CD4-positive, alpha-beta T cell (primary cell): ENCODE measurements at regions not wholly inside any gene's neighbourhood (a gene's known extent, or its start where the extent isn't known, plus 50 kb on each side); places are given as distances from the start of the nearest gene placed in this dataset.

Experiments
- ATAC-seq: fragments of 200-7000 bp; cut with Tn5 transposase; one replicate; pipeline ENCODE4 v1.10.0; 2022; ENCODE audit warnings: mild to moderate bottlenecking; ENCODE audit not compliant: poor library complexity
- CTCF ChIA-PET: fragments of 350-600 bp; sonication (Branson Sonifier 250); formaldehyde crosslinking; loops from one replicate; lab custom pipeline; 2021; ENCODE audit warnings: antibody characterized with exemption, inconsistent platforms; lab: Charles Lee
- POLR2A ChIA-PET: fragments of 350-600 bp; sonication (Branson Sonifier 250); formaldehyde crosslinking; loops from one replicate; lab custom pipeline; 2021; ENCODE audit warnings: antibody characterized with exemption, inconsistent platforms; lab: Charles Lee
- DNase-seq, 14 experiments: peaks; one replicate each; pipeline ENCODE4 v3.0.0-alpha.2; 2013 to 2020; ENCODE audit warnings: mixed read lengths in 2 of 14
- H3K27ac ChIP-seq, 2 donors: one replicate each; pipeline versions ENCODE4 v1.5.1 to v1.7.0; 2013; ENCODE audit warnings: low read length in 2 of 2, low read depth in 1 of 2, mild to moderate bottlenecking in 1 of 2
- H3K27me3 ChIP-seq, 2 experiments: 1 replicate in 1 of 2; 2 replicates in 1 of 2; pipeline versions ENCODE4 v1.6.1 to v1.7.0; 2013; ENCODE audit warnings: low read length in 2 of 2, control low read depth in 1 of 2, mild to moderate bottlenecking in 1 of 2, moderate library complexity in 1 of 2; ENCODE audit not compliant: insufficient read depth in 2 of 2, control insufficient read depth in 1 of 2
- H3K36me3 ChIP-seq: one replicate; pipeline ENCODE4 v1.6.1; 2013; ENCODE audit warnings: low read length, control low read depth; ENCODE audit not compliant: insufficient read depth
- H3K4me1 ChIP-seq: one replicate; pipeline ENCODE4 v1.6.1; 2013; ENCODE audit warnings: low read length, control low read depth; ENCODE audit not compliant: insufficient read depth
- H3K4me3 ChIP-seq: one replicate; pipeline ENCODE4 v1.5.1; 2013; ENCODE audit warnings: mild to moderate bottlenecking, low read length, moderate library complexity
- H3K9me3 ChIP-seq, 2 experiments: 1 replicate in 1 of 2; 2 replicates in 1 of 2; pipeline versions ENCODE4 v1.6.1 to v1.7.0; 2013; ENCODE audit warnings: low read length in 2 of 2, mild to moderate bottlenecking in 2 of 2, control low read depth in 1 of 2, moderate library complexity in 1 of 2; ENCODE audit not compliant: control insufficient read depth in 1 of 2, insufficient read depth in 1 of 2
- H3K27ac Mint-ChIP-seq: one replicate; pipeline ENCODE4 v1.8.0; 2020; ENCODE audit warnings: mixed read lengths
- H3K27me3 Mint-ChIP-seq: one replicate; pipeline ENCODE4 v1.8.0; 2021; ENCODE audit warnings: mixed read lengths
- H3K36me3 Mint-ChIP-seq: one replicate; pipeline ENCODE4 v1.8.0; 2021; ENCODE audit warnings: low read depth, mixed read lengths
- H3K4me1 Mint-ChIP-seq: one replicate; pipeline ENCODE4 v1.8.0; 2021; ENCODE audit warnings: low read depth, mixed read lengths
- H3K4me3 Mint-ChIP-seq: one replicate; pipeline ENCODE4 v1.8.0; 2020; ENCODE audit warnings: mild to moderate bottlenecking, mixed read lengths
- H3K9me3 Mint-ChIP-seq: one replicate; pipeline ENCODE4 v1.8.0; 2020; ENCODE audit warnings: mixed read lengths
- CTCF ChIP-seq: fragments of 200-600 bp; IDR thresholded peaks from one replicate; pipeline ENCODE4 v1.8.0; 2022; ENCODE audit warnings: antibody characterized with exemption, mild to moderate bottlenecking
- intact Hi-C, 2 experiments: fragments of 100-400 bp; cut with DNase I in 1 of 2; cut with micrococcal nuclease in 1 of 2; formaldehyde crosslinking; loops; one replicate each; pipeline versions ENCODE4 v1.15.1 to v1.9.0; 2023 to 2025; cut with DNase I, micrococcal nuclease

GRCh38 chr2:57452634-57453033 is 594.0 kb upstream of the VRK2 start:
- ATAC-seq (no peak), DNase-seq (no peak)
- Mint-ChIP-seq H3K27ac (no peak overlapping the region), H3K4me1 (no peaks in the 10 kb centered on the region), H3K4me3 (no peak overlapping the region), H3K9me3 (peaks cover 2% of the 10 kb centered on the region), H3K27me3 (no peaks in the 10 kb centered on the region), H3K36me3 (no peaks in the 10 kb centered on the region)
- no peak overlapping the region for H3K4me3 ChIP-seq
- ChIA-PET CTCF (no interaction called here), POLR2A (no interaction called here)
- H3K36me3 ChIP-seq = no peaks in the 10 kb centered on the region
- H3K27ac ChIP-seq = no peak overlapping the region
- no peaks in the 10 kb centered on the region for H3K4me1 ChIP-seq
- H3K9me3 ChIP-seq = no peaks in the 10 kb centered on the region
- no peaks in the 10 kb centered on the region for H3K27me3 ChIP-seq
- no peak for TF ChIP-seq CTCF
- intact Hi-C loops = no loop called here

DNA sequence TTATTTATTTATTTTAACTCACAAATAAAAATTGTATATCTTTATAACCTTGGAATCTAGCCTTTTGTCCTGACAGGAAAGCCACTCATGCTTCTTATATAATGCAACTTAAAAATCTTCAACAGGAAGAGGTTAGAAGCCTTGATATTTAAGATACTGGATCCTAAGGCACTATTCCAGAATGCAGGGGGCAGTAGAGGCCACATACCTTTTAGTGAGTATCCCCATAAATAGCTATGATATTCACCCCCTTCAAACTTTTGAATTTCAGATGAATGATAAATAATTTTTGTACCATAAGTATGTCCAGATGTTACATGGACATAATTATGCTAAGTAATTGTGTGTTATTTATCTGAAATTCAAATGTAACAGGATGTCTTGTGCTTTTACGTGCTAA is 592.7 kb upstream of the VRK2 start:
- no peak overlapping the region for H3K4me3 Mint-ChIP-seq
- peaks cover 4% of the 10 kb centered on the region for H3K9me3 Mint-ChIP-seq
- H3K36me3 Mint-ChIP-seq = no peaks in the 10 kb centered on the region
- no peaks in the 10 kb centered on the region for H3K27me3 ChIP-seq
- intact Hi-C loops = no loop called here
- no peaks in the 10 kb centered on the region for H3K9me3 ChIP-seq
- no peak for TF ChIP-seq CTCF
- ChIA-PET CTCF (no interaction called here), POLR2A (no interaction called here)
- no peaks in the 10 kb centered on the region for H3K4me1 Mint-ChIP-seq
- no peak overlapping the region for H3K4me3 ChIP-seq
- DNase-seq = no peak
- no peak overlapping the region for H3K27ac ChIP-seq
- no peaks in the 10 kb centered on the region for H3K4me1 ChIP-seq
- no peaks in the 10 kb centered on the region for H3K36me3 ChIP-seq
- no peaks in the 10 kb centered on the region for H3K27me3 Mint-ChIP-seq
- ATAC-seq = no peak
- H3K27ac Mint-ChIP-seq = no peak overlapping the region

DNA sequence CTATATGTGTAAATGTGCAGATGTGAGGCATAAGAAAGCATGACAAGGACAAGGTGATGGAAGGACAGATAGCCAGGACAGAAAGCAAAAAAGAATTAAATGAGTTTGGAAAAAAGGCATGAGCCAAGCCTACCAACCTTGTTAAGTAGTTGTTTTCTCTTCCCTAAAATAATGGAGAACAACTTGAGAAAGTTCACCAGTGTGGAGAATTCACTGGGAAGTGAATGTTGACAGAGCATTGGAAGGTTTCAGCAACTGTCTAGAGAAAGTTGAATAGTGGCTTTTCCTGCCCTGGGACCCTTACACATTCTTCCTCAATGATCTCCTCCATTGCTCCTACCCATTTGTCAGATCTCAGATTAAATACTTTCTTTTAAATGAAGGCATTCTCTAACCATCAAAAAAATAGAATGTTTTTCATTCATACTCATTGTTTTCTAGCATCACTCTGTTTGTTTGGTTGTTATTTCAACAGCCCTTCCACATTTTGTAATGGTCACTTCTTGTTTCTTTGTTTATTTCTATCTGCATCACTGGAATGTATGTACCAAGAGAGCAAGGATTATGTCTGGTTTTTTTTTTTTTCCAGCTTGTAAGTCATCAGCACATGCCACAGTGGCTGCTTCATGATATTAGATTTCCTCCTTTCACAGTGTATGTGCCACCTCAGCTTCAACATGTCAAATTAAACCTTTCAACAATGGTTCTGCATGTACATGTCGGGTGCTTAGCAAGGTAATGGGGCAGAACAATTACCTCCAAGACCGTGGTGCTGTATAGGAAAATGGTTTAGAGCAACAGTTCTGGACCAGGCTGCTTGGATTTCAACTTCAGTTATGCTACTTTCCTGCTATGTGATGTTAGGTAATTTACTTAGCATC is 586.0 kb upstream of the VRK2 start:
- H3K4me1 Mint-ChIP-seq = no peaks in the 10 kb centered on the region

More for the DNA sequence above, 586.0 kb upstream of the VRK2 start:
- no peak for DNase-seq
- TF ChIP-seq CTCF = no peak
- ChIA-PET CTCF (no interaction called here), POLR2A (no interaction called here)
- ATAC-seq = no peak
- no peak overlapping the region for H3K27ac Mint-ChIP-seq
- Histone ChIP-seq H3K4me3 (no peak overlapping the region), H3K27me3 (no peaks in the 10 kb centered on the region), H3K4me1 (no peaks in the 10 kb centered on the region), H3K27ac (no peak overlapping the region), H3K9me3 (peaks cover 0 to 5% of the 10 kb centered on the region in 2 experiments), H3K36me3 (no peaks in the 10 kb centered on the region)
- intact Hi-C loops = no loop called here
- no peaks in the 10 kb centered on the region for H3K36me3 Mint-ChIP-seq
- no peak overlapping the region for H3K4me3 Mint-ChIP-seq
- no peaks in the 10 kb centered on the region for H3K27me3 Mint-ChIP-seq
- peaks cover 6% of the 10 kb centered on the region for H3K9me3 Mint-ChIP-seq
